MV-4-11 (cell line): ENCODE measurements at regions not wholly inside any gene's neighbourhood (a gene's known extent, or its start where the extent isn't known, plus 50 kb on each side); places are given as distances from the start of the nearest gene placed in this dataset.

Experiments used
- DNase-seq: peaks from one replicate; lab custom pipeline; 2025; lab: John Stamatoyannopoulos, UW

DNA sequence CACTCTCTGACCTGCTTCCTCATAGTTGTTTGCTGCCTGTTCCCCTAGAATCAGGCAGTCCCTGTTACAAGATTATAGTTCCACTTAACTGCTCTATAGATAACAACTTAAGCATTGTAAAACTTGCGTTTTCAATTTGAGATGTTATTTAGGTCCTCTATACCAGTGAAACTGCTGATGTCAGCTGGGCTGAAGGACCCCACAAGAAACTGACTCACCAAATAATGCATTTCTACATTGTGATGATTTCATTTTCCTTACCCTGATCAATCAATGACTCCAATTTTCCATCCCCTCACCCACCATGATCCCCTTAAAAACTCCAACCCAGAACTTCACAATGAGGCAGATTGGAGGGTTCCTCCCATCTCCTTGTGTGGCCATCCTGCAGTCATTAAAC lies 280.7 kb downstream of the SLITRK1 start:
- DNase-seq, result no peak

DNA sequence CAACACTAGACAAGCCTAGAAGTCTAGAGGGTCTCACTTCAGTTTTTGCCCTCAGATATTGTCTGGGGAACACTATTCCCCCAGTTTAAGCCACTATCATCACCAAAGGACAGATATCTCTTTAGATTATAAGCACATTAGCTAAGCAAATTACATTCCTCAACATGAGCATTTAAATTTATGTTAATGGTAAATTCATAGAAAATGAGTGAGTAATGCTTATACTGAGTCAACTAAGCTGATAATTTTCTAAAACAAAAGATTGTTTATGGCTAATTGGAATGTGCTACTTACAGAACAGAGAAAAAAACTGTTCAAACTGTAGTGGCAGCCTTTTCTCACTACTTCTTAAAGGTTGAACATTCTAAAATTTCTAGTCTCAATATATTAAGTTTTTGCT lies 290.2 kb downstream of the SLITRK1 start:
- DNase-seq, result no peak

DNA sequence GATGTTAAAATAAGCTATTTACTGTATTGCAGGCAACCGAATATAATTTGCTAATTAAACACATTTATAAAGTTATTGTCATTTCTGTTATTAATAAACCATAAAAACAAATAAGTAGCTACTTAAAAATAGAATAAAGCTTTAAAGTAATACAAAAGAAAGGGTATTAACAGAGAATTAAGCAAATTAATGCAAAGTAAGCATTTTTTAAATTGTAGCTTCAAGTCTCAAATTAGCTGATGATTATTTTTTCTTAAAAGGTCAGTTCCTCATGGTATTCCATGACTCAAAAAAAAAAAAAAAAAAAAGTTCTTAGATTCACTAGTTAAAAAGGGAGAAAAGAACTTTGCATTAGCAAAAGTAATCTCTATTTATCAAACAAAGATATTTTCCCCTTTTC lies 292.5 kb downstream of the SLITRK1 start:
- no peak for DNase-seq

DNA sequence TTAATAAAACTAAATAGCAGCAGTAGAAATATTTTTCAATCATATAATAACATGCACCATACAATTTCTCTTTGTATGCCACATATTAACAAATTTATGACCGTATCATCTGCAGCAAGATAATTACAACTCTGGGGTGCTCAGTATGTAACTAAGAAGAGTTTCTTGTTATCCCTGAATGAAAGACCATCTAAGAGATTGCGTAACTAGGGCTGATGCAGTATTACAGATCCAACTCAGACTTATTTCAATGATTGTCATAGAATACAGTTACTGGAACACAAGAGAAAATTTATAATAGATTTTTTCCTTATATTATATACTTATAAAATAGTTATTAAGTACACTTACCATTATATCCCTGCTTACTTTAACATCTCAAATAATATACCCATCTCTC lies 305.1 kb downstream of the SLITRK1 start:
- DNase-seq, result no peak

DNA sequence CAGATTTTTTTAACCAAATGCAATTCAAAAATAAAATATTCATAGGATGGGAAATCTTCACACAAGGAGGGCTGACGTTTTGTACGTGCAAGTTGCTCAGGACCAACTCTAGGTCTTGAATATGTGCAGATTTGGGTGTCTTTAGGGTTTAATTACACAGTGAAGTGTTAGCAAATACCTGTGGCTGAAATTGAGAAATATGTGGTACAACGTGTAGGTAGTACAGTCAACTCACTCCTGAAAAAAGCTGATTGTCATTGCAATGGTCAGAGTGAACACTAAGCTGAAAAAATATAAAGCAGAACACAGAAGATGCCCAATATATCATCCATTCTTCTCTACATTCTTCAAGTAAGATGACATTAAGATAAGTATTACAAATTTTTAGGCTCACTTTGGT lies 314.3 kb downstream of the SLITRK1 start:
- DNase-seq, result no peak

DNA sequence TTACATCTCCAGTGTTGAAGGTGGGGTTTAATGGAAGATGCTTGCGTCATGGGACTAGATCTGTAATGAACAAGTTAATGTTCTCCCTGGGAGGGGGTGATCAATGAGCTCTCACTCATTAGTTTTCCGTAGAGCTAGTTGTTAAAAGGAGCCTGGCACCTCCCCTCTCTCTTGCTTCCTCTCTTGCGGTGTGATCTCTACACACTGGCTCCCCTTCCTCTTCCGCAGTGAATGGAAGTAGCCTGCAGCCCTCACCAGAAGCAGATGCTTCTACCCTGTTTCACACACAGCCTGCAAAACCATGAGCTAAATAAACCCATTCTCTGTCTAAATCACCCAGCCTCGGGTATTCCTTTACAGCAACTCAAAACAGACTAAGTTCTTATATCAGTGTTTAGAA lies 318.8 kb downstream of the SLITRK1 start:
- DNase-seq, result no peak

DNA sequence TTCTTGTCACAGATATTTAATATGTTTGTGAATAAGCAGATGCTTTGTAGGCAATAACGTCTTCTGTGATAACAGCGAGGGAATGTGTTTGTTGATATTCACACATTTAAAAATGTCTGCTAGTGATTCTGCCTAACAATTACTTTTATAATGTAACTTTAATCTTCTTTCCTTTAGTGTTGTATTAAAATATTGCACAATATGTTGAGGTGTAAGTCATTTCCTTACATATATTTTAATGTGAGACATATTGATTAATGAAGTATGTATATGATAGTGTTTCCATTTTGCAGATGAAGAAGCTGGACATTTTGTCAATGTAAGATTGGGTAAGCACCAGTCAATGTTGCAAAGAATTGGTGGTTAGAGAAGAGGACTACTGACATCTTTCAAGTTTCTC lies 324.4 kb downstream of the SLITRK1 start:
- no peak for DNase-seq

DNA sequence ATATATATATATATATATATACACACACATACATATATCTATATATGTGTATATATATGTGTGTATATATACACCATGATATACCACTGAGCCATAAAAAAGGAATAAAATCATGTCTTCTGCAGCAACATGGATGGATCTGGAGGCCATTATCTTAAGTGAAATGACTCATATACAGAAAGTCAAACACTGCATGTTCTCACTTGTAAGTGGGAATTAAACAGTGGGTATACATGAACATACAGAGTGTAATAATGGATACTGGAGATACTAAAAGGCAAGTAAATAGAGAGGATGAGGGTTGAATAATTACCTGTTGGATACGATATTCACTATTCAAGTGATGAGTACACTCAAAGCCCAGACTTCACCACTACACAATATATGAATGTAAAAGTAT lies 332.6 kb downstream of the SLITRK1 start:
- no peak for DNase-seq

DNA sequence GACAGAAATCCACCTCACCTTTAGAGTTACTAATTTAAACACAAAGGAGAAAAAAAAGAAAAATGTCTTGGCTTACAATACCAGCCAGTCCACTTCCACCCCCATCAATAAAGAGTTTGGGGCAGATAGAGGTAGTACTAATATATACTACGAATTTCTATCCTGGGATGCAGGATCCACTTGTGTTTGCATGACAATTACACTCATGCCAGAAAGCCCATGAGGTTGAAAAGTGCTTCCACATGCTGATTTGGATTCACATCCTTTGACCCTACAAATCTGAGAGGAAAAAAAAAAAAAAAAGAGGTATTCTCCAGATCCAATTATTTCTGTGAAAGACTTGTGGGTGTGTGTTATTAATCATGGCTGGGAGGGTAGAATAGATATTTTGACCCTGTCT lies 335.2 kb downstream of the SLITRK1 start:
- no peak for DNase-seq

DNA sequence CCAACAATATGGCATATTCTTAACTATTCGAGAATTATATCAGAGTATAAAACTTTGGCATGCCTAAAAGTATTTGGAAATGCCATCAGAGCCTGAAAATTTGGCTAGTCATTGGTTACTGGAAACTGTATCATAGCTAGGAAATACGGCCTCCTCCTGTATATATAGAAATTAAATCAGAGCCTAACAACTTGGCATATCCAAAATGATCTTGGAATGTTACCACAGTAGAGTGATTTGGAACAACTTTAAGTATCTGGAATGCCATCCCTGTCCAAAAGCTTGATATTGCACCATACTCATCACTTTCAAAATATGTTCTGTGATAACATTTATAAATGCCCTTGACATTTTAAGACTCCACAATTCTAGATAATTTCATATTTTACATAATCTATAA lies 335.8 kb downstream of the SLITRK1 start:
- DNase-seq, result no peak

DNA sequence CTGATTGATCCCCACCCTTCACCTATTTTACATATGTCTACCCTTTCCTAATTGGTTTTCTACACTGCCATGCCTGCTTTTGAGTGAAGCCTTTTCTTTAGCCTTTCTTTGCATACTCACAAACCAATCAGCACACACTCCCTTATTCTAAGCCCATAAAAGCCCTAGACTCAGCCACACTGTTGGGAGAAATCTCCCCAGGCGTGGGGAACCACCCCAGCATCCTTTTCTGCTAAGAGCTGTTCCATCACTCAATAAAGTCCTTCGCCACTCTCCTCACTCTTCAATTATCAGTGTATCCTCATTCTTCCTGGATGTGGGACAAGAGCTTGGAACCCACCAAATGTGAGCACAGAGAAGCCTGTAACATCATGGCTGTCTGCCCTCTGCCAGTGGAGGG lies 343.6 kb downstream of the SLITRK1 start:
- DNase-seq, result no peak

DNA sequence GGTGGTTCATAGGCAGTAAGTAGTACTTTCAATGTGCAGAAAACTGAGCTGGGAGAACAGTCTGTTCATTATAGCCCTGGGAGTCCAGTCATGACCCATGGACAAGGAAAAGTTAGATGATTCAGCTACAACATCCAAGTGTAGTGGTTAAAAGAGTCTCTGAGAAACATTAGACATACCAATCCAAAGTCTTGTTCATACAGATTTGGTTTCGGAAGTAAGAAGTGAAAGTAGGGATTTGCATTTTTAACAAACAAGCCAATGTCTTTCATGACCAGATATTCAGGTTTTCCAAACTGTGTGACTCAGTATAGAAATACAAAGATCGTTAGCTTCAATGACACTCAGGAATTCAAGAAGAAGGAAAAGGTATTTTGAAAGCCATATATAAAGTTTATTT lies 345.3 kb downstream of the SLITRK1 start:
- DNase-seq, result no peak

DNA sequence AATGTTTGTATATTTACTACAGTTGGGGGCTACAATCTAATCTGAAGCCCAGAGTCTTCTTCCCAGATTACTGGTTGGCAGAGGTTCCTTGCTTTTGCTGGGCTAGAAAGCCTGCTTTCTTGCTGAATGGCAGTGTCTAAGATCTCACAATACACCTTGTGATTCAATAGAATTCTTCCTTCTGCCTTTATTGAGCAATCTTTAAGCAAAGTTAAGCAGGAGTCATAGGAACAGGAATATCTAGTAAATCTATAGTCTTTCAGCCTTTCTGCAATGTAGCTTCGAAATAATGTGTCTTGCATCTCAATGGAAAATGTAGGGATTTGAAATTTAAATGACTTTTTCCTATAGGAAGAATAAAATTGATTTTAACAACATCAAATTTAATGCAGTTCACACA lies 346.1 kb downstream of the SLITRK1 start:
- no peak for DNase-seq

DNA sequence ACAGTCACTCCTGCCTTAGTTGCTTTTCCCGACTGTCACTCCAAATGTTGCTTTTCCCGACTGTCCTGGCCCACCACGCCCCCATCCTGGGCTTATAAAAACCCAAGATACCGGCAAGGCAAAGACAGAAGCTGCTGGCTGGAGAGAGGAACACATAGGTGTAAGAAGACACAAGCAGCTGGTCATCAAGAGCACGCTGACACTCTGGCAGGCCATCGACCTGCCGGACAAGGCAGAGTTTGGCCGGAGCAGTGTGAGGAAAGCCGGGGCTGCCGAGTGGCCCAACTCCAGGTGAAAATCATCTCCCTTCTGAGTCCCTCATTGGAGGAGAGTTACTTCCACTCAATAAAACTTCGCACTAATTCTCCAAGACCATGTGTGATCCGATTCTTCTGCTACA lies 349.5 kb downstream of the SLITRK1 start:
- DNase-seq, result no peak

DNA sequence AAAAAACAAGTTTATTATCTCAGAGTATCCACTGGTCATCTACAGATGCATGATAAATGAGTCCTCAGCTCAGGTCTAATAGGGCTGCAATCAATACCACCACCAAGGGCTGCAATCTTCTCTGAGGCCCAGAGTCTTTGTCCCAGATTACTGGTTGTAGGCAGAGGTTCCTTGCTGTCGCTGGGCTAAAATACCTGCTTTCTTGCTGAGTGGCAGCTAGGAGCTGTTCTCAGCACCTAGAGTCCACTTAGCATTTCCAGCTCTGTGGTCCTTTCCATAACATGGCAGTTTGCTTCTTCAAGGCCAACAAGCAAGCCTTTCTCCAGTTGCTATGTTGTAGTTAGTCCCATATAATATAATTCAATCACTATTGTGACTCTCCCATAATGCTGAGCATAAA lies 351.3 kb downstream of the SLITRK1 start:
- no peak for DNase-seq

DNA sequence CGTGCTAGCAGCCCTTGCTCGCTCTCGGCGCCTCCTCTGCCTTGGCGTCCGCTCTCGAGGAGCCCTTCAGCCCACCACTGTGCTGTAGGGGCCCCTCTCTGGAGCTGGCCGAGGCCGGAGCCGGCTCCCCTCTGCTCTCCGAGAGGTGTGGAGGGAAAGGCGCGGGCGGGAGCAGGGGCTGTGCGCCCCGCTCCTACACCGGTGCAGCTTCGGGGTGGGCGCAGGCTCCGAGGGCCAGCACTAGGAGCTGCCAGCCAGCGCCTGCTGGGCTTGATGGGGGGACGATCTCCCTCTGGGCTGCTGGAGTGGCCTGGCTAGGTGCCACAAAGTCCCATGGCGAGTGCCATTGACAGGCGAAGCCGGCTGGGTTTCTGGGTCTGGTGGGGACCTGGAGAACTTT lies 365.5 kb downstream of the SLITRK1 start:
- no peak for DNase-seq

DNA sequence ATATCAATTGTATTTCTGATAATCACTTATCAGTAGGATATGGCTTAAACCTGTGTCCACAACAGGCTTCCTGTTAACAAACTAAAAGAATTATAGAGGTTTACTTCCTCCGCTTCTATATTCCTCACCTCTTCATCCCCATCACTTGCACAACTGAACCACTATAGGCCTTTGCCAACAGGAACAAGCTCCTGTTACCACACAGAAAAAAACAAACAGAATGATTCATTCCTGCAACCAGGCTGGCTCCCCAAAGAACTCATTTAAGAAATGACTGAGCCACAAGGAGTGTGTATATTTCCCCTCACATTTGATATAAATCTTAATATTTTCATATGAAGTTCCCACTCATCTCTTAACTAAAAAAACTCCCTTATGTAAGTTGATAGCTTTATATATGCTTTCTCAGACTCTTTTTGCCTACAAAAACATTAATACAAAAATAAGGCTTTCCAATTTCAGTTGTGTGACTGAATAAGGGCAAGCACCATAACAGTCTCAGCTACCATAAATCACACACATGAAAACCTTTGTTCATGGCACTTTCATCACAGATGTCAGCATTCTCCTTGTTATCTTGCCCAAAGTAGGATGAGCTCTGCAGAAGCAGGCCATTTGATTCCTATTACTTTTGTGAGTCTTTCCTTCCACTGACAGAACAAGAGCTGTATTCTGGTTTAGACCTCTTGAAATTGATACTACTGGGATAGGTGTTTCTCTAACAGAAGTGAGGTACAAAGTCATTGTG lies 366.8 kb downstream of the SLITRK1 start:
- DNase-seq, result no peak

DNA sequence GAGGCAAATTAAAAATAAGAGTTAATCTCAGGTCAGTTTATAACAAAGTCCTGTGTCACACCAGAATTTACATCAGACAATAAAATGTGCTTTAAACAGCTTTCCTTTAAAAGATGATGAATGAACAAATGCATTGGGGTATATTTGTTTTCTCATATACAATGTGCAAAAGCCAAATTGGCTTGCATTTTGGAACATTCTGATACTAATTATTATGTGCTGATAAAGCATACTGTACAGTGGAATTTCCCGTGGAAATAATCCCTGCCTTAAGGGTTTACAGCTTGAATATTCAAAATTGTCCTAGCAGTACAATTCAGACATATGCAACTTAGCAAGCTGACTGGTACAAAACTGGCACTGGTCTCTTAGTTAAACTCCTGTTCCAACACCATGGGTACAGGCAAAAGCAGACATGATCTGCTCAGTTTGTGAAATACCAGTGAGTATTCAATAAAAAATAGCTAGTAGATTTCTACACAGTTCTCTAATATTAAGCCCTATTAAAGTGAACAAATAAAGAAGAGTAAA lies 373.4 kb downstream of the SLITRK1 start:
- DNase-seq, result no peak

DNA sequence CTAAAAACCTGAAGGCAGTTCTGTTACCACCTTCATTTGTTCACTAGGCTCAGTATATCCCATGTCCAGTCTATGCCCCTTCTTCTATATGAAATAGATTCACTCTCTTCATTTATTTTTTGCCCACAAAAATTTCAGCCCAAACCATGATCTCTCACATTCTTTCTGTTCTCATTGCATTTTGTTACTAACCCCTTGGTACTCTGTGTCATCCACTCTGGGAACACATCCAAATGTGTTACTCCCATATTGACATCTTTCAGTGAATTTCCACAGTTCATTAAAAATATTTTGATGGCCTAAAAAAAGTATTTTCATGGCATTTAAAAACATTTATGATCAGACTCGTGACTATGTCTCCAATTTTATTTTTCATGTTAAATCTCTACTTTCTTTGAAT lies 378.9 kb downstream of the SLITRK1 start:
- DNase-seq, result no peak

DNA sequence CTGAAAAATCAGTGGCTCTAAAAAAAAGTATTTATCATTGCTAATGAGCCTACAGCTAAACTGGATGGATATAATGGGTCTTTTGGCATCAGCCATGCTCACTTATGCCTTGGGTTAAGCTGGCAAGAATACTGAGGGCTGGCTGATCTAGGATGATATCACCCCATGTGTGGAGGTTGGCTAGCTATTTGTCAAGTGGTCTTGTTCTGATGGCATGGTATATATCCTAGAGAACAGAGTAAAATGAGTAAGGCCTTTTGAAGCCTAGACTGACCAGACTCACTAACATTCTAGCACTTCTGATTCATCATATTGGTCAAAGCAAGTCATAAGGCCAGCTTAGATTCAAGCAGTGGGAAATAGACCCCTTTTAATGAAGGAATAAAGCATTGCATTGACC lies 383.0 kb downstream of the SLITRK1 start:
- DNase-seq, result no peak

DNA sequence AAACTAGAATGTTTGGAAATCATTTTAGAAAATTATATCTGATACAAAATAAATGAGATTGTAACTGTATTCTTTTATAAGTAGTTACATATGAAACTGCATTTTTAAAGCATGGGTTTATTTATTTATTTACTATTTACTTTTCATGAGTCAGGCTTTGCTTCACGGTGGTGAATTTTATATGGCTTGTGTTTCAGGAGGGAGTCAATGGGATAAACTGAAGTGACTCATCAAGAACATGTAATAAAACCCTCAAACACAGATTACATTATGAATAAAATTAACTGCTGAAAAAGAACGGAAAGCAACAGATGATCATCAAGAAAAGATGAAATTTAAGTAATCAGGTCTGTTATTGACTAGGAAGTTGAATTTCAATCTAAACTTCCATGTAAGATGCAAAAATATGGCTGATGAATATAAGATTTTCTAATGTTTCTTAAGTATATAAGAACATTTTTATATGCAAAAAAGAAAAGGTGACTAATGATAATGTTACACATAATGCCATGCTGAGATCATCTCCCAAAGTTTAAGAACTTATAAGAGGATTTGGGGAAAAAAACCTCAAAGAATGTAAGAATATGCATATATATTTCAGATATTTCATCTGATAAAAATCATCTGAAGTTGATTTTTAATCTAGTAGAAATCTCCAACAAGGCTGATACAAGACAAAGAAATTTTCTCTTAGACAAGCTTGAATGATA lies 383.6 kb downstream of the SLITRK1 start:
- no peak for DNase-seq

DNA sequence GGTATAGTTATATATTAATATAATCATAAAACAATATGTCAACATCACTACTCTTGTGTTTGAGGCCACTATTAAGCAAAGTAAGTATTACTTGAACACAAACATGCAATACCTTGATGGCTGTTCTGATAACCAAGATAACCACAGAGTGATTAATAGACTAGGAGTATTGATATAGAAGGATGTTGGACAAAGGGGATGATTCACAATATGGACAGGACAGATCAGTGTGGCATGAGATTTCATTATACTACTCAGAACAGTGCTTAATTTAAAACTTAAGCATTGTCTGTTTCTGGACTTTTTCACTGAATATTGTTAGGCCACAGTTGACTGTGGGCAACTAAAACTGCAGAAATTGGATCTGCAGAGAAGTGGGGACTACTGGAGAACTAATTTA lies 384.2 kb downstream of the SLITRK1 start:
- DNase-seq, result no peak

DNA sequence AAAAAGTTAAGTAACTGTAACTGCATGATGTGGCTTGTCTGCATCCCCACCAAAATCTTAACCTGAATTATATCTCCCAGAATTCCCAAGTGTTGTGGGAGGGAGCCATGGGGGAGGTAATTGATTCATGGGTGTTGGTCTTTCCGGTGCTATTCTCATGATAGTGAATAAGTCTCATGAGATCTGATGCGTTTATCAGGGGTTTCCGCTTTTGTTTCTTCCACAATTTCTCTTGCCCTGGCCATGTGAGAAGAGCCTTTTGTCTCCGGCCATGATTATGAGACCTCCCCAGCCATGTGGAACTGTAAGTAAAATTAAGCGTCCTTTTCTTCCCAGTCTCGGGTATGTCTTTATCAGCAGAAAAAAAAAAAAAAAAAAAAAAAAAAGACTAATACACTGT lies 385.8 kb downstream of the SLITRK1 start:
- no peak for DNase-seq

DNA sequence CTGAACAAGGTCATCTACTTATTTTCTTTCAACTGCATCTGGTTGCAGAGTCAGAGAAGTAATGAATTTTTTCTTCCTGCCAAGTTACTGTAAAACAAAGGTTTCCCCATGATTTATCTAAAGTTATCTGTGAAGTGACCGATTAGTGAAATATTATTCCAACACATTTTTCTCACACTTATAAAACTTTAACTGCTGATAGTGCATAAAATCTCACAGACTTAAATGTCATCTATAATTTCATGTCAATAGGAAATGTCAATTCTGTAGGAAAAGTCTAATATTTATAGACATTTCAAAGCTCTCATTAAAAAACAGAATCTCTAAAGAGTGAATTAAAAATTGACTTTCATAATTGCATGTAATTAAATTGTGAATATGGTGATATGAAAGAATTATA lies 397.2 kb downstream of the SLITRK1 start:
- no peak for DNase-seq
